Eye (tissue), 1 donor: ENCODE measurements at regions not wholly inside any gene's neighbourhood (a gene's known extent, or its start where the extent isn't known, plus 50 kb on each side); places are given as distances from the start of the nearest gene placed in this dataset.
"Not testable (repeated sequence)": the region's sequence is repeated elsewhere in the genome, so short reads cannot be mapped to it uniquely, and the experiment has no call there.

Source experiments
- DNase-seq: peaks from one replicate; pipeline ENCODE4 v3.0.0-alpha.2; 2015

DNA sequence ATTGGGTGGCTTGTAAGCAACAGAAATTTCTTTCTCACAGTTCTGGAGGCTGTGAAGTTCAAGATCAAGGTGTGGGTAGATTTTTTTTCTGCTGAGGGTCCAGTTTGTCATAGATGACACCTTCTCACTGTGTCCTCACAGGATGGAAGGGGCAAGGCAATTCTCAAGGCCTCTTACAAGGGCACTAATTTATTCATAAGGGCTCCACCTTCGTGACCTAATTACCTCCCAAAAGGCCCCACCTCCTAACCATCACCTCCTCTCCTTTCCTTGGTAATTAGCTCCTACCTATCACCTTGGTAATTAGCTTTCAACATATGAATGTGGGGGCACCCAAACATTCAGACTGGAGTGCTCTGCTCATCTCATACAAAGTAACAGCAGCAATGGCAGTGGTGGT is 92.3 kb upstream of the CD44 start:
- DNase-seq = no peak

GRCh38 chr11:35047179-35047578 is 91.8 kb upstream of the CD44 start:
- no peak for DNase-seq

DNA sequence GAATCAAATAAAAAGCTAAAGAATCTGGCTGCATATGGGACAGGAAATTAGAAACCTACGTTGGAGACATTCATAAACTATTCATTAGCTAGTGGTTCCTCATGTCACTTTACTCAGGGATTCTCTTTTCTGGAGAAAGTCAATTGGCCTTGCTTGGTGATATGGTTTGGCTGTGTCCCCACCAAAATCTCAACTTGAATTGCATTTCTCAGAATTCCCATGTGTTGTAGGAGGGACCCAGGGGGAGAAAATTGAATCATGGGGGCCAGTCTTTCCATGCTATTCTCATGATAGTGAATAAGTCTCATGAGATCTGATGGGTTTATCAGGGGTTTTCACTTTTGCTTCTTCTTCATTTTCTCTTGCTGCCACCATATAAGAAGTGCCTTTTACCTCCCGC is 91.2 kb upstream of the CD44 start:
- no peak for DNase-seq

- not testable (repeated sequence) for DNase-seq
Measured at GRCh38 chr11:35048346-35048745, 90.6 kb upstream of the CD44 start.

- DNase-seq = no peak
Measured at GRCh38 chr11:35049859-35050531, 89.0 kb upstream of the CD44 start.

DNA sequence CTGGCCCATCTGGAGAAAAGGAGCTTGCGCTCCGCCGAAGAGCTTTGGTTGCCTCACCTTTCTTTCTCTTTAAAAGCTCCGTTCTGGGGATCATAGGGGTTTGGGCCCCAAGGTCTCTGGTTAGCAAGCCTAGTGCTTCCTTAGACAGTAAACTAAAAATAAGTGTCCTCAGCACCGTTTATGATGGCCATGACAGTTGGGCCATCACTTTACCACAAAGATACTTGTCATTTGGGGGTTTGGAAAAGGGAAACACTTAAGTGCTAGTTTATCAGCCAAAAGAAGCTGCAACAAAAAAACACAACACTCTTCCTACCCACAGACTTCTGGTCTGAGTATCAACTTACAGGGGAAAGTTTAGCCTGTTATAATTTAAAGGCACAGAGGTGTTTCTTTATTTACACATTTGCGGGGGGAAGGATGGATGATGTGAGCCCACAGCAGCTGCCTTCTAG is 88.4 kb upstream of the CD44 start:
- no peak for DNase-seq

DNA sequence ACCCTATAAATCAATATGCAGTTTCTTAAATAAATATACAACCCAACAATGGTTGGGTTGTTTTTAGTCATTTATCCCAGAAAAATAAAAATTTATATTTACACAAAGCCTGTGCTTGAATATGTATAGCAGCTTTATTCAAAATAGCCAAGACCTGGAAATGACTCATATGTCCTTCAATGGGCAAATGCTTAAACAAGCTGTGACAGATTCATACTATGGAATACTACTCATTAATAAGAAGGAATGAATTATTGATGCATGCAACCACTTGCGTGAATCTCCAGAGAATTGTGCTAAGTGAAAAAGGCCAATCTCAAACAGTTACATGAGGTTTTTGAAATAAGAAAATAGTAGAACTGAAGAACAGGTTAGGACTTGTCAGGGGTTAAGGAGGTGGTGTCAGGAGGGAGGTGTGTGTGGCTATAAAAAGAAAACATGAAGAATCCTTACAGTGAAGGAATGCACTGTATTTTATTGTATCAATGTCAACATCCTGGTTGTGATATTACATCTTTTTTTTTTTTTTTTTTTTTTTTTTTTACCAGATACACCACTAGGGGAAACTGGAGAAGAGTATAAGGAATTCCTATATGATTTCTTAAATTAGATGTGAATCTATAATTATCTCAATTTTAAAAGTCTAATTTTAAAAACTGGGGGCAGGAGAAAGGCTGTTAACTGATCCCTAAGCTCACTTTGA is 82.4 kb upstream of the CD44 start:
- peak; percentile 24 for DNase-seq

- DNase-seq = no peak
Measured at GRCh38 chr11:35057926-35058668, 80.9 kb upstream of the CD44 start.

GRCh38 chr11:35058669-35059434 is 80.1 kb upstream of the CD44 start:
- no peak for DNase-seq

- DNase-seq = no peak
Measured at GRCh38 chr11:35061516-35062440, 77.2 kb upstream of the CD44 start.

GRCh38 chr11:35063488-35063931 is 75.5 kb upstream of the CD44 start:
- DNase-seq = no peak

DNA sequence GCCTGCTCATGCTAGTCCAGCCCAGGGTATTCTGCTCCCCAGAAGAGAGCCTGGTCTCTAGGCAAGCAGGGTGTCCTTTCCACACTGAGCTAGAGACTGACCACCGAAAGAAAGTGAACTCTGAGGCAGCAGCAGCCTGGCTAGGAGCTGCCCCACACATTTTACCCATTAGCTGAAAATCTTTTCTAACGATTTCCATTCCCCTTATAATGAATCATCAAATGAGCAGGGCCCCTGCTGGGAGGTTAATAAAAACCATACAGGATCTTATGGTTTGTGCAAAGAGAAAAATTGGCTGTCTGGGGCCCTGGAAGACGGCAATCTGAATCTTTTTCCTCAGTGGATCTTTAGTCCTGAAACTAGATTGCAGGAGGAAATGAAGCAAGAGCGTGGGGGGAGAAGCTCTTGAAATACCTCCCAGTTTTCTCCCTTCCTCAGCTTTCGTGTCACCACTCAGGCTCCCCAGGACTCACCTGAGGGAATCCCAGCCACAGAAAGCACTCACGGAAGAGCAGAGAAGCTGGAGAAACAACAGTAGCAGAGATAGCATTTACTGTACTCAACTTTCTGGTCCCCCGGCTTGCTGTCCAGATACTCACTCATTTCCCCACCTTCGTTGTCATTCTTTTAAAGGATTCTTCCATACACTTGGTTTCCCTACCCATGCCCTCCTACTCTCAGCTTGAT is 74.7 kb upstream of the CD44 start:
- peak; percentile 58 for DNase-seq

DNA sequence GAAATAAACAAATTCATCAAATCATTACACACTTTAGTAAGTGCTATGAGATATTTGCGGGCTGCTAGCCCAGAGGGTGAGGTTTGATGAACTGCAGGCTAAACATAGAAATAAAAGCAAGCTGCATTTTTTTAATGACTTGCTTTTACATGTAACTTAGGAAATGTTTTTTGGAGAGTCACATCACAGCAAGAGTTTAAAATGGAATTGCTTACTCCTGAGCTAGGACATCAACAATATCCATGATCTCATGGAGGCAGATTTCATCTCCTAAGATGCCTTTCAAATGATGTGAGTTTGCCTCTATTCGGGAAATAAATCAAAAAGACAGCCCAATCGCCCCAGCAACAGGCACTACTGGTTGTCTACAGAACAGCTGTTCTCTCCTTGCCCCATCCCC is 73.4 kb upstream of the CD44 start:
- no peak for DNase-seq

DNA sequence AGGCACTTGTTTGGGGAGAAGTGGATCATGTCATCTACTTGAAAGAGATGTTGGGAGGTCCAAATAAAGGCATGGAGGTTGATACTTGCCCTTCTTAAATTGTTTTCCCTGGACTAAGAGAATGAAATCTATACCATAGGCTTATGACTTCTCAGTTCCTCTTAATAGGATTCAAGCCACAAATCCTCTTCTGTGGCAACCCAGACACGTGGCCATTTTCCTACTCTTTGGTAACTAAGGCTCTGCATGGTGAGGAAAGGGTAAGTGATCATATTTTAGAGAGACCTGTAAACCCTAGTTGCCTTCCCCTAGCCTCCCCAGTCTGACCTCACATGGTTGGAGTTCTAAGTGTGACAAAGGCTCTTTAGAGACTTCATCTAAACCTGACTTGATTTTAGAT is 72.9 kb upstream of the CD44 start:
- DNase-seq = no peak

GRCh38 chr11:35066783-35067423 is 72.1 kb upstream of the CD44 start:
- DNase-seq = no peak

- DNase-seq = no peak
Measured at GRCh38 chr11:35071722-35072121, 67.2 kb upstream of the CD44 start.

DNA sequence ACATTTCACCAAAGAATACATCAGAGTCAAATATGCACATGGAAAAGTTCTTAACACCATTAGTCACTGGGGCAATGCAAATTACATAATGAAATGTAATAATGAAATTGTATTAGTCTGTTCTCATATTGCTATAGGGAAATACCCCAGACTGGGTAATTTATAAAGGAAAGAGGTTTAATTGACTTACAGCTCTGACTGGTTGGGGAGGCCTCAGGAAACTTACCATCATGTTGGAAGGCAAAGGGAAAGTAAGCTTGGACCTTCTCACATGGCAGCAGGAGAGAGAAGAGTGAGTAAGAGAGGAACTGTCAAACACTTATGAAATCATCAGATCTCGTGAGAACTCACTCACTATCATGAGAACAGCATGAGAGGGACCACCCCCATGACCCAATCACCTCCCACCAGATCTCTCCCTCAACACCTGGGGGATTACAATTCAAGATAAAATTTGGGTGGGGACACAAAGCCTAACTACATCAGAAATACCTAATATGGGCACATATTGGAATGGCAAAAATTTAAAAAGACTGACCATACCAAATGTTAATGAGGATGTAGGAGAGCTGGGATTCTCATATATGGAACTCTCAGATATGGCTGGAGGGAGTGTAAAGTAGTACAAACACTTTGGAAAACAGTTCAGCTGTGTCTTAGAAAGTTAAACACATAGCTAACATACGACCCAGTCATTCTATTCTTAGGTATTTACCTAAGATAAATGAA is 65.1 kb upstream of the CD44 start:
- no peak for DNase-seq

DNA sequence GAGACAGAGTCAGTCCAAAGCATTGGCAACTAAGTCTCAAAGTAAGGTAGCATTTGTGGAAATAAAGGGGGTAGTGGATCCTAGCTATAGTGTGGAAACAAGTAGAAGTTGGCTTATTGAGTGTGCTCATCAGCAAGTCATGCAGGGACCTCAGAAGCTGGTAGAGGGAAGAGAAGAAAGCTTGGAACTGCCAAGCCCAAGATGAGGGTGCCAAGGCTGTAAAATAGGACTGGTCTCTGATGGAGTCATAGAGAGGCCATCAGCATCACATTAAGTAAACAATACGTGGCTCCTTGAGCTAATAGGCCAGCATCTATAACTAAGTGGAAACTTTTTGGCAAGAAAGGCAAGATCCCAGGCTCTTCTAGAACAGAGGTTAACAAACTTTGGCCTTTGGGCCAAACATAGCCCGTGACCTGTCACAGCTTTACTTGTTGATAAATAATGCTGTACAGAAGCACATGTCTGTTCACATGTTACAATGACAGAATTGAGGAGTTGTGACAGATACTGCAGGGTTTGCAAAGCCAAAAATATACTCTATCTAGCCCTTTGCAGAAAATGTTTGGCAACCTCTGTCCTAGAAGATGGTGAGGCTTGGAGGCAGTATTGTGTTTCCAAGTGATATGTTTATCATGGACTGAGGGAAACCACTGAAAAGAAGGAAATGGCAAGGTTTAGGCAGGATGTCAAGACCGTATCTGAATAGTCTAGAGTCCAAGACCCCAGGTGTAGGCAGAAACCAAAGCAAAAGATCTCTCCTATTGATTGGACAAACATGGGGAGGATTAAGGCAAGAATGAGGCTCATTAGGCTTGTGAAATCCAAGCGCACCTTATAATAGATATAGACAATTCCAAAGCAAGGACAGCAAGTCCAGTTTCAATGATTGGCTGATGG is 62.5 kb upstream of the CD44 start:
- DNase-seq = no peak
